D341Med (cell line): ENCODE measurements at regions not wholly inside any gene's neighbourhood (a gene's known extent, or its start where the extent isn't known, plus 50 kb on each side); places are given as distances from the start of the nearest gene placed in this dataset.

Experiments used
- DNase-seq: peaks from one replicate; pipeline ENCODE4 v3.0.0; 2012; ENCODE audit warnings: low spot score

DNA sequence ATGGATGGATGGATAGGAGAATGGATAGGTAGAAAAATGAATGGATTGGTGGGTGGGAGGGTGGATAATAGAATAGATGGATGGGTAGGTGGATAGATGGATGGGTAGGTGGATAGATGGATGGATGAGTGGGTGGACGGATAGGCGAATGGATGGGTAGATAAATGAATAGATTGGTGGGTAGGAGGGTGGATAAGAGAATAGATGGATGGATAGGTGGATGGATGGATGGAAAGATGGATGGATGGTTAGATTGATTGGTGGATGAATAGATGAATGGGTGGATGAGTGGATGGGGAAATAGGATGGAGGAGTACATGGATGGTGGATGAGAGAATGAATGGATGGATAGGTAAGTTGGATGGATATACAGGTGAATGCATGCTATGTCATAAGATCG is 110.5 kb downstream of the CEBPB start:
- DNase-seq: no peak

GRCh38 chr20:50301712-50302111 is 111.1 kb downstream of the CEBPB start:
- DNase-seq: no peak

- DNase-seq: no peak
Measured at GRCh38 chr20:50302341-50303057, 111.9 kb downstream of the CEBPB start.

GRCh38 chr20:50303573-50304500 is 113.2 kb downstream of the CEBPB start:
- DNase-seq: no peak

DNA sequence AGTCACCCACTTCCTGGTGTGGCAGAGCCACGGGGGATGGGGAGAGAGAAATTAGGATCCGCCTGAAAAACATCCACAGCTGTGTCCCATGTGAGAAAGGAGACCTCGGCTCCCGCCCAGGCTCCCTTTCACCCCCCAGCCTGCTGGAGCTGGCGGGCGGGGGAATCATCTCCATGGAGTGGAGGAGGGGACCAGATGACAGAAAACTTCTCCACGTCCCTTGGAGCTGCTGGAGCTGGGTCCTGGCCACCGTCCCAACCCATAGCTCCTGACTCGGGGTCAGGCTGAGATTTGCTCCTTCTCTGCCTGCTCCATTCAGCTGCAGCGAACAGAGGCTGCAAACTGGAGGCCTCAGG is 113.8 kb downstream of the CEBPB start:
- DNase-seq: no peak

GRCh38 chr20:50304923-50305635 is 114.4 kb downstream of the CEBPB start:
- no peak for DNase-seq

GRCh38 chr20:50305636-50306477 is 115.2 kb downstream of the CEBPB start:
- DNase-seq: no peak

DNA sequence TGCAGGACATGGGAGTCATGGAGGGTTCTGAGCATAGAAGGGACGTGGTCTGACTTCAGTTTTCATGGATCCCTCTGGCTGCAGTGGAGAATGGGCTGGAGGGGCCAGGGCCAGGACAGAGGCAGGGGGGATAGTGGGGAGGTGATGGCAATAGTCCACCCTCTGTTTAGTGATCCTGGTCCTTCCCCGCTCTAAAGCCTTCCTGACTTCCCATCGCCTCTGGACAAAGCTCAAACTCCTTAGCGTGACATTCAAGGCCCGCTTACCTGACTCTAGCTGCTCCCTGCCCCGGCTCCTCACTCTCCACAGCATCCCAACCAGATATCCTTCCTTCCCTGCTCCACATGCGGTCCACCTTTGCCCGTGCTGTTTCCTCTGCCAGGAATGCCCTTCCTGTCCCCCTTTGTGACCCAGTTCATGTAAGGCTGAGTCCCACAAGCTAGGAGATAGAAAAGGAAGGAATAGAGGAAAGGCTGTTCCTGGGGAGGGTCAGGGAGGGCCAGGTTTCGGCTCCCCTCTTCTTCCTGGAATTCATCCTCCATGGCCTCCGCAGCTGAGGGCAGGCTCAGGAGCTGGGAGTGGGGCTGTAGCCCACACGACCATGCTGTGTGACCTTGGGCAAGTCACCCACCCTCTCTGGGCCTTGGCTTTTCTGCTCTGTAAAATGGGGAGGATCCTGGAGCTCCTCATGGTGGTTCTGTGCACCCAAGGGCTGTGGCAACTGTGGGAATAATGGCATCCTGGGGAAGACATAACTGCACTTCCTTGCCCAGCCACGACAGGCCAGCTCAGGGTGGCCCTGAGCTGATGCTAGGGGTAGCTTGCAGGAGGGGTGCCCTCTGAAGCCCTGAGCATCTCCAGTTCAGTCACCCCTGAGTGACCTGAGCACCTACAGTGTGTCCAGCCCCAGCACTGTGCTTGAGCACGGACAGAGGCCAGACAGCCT is 116.1 kb downstream of the CEBPB start:
- no peak for DNase-seq

- no peak for DNase-seq
Measured at GRCh38 chr20:50308166-50308512, 117.5 kb downstream of the CEBPB start.

DNA sequence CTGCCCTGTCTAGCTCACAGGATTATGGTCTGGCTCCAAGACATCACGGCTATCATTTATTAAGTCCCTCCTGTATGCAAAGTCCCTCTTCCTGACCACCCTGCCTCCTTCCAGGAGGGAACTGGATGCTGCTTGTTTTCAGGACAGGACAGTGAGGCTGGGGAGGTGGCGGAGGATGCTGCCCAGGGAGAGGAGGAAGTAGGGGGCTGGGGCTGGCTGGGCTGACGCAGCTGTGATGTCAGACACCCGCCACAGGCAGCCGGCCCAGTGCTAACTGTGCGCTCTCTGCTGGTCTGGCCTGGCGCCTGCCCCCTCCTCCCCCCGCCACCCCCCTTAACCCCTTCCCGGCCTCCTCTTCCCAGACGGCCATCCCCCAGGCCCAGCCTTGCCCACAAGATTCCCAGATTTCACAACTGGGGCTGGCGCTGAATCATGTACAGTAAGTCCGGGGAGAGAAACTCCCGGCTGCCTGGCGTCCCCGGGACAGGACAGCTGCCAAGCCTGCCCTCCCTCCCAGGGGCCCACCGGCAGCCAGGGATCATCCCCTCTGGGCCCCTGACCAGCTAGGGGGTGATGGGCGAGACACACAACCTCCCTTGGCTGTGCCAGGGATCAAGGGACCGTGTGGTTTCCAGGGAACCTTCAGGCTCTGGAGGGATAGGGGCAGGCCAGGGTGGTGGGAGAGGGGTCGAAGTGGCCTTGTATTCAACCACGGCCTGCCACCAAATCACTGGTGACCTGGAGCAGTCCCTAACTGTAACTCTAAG is 118.1 kb downstream of the CEBPB start:
- no peak for DNase-seq

GRCh38 chr20:50309280-50309763 is 118.7 kb downstream of the CEBPB start:
- DNase-seq: no peak

- DNase-seq: no peak
Measured at GRCh38 chr20:50309764-50310672, 119.4 kb downstream of the CEBPB start.

DNA sequence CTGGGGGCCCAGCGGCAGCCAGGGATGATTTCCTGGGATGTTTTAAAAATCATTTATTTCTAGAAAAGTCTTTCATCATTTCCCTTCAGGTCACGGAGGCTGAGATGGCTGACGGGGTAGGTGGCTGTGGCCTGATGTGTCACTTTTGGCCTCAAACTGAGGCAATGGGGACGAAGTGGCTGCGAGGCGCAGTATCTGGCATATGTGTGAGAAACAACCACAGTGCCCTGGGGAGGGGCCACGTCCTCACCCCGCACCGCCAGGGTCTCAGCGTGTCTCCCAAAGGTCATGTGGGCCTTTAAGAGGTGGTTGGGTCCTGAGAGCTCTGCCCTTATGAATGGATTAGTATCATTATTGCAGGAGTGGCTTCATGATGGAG is 120.0 kb downstream of the CEBPB start:
- DNase-seq: no peak

DNA sequence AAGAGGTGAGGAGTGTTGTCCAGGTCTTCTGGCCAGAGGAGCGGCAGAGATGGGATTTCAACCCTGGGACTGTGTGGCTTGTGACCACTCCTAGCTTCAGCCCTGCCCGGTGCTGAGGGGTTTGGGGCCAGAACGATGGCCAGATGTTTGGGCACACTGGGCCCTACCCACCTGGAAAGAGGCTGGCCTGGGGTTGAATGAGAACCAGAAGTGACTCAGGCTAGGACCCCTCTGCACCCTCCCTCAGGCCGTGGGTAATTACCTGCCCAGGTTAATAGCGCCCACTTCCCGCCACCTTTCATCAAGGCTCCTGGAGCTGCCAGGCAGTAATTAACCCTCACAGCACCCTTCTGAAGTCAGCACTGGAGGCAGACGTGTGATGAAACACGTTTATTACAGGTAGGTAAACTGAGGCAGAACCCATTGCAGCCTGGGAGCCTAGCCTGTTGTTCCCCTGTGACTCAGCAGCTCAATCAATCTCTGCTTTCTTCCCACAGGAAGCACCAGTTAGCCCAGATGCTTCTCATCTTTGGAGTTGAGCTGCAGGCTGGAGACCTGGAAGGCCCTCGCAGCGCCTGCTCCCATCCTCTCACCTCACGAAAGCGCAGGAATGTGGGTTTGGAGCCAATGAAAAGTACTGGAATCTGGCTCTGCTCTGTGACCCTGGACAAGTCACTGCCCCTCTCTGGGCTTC is 120.8 kb downstream of the CEBPB start:
- DNase-seq: no peak

DNA sequence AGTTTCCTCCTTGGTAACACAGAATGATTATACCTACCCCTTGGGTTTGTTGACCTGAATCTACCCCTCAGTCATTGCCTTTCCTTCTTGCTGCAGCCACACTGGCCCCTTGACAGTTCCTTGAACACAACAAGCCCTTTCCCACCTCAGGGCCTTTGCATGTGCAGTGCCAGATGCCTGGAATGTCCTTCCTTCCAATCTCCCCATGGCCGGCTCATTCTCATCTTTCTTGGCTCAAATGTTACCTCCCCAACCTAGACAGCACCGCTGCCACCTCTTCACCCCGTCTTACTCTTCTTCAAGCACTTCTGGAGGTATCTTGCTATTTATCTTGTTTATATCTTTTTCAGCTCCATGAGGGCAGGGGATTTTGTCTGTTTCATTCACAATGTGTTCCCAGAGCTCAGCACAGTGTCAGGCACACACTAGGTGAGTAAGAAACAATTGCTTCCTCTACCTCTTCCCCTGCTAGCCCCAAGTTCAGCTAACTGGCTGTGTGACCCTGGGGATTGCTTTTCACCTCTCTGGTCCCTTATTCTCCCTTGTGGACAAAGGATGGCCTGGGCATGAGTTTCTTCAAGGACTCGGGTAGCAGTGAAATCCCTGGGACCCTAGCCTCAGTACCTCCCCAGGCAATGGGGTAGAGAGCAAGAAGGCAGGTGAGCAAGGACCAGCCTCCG is 121.5 kb downstream of the CEBPB start:
- DNase-seq: no peak

- DNase-seq: no peak
Measured at GRCh38 chr20:50312682-50313521, 122.3 kb downstream of the CEBPB start.

DNA sequence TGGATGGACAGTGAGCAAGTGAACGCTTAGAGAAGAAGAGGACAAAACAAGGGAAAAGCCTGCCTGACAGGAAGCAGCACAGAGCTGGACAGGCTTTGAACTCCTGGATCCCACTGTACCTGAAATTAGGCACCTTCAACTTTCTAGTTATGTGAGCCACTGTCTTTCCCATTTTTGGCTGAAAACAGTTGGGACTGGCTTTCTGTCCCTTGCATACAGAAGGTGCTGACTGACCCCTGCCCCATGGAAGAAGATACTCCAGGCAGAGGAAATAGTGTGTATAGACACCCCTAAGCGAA is 122.8 kb downstream of the CEBPB start:
- no peak for DNase-seq
